HG03103 (cell line): ENCODE measurements at regions not wholly inside any gene's neighbourhood (a gene's known extent, or its start where the extent isn't known, plus 50 kb on each side); places are given as distances from the start of the nearest gene placed in this dataset.
"Not testable (repeated sequence)": the region's sequence is repeated elsewhere in the genome, so short reads cannot be mapped to it uniquely, and the experiment has no call there.

ENCODE experiments used
- ATAC-seq: cut with Tn5 transposase; IDR thresholded peaks from one replicate; pipeline ENCODE4 v1.9.1; 2021; ENCODE audit warnings: low read depth; ENCODE audit not compliant: unreplicated experiment

DNA sequence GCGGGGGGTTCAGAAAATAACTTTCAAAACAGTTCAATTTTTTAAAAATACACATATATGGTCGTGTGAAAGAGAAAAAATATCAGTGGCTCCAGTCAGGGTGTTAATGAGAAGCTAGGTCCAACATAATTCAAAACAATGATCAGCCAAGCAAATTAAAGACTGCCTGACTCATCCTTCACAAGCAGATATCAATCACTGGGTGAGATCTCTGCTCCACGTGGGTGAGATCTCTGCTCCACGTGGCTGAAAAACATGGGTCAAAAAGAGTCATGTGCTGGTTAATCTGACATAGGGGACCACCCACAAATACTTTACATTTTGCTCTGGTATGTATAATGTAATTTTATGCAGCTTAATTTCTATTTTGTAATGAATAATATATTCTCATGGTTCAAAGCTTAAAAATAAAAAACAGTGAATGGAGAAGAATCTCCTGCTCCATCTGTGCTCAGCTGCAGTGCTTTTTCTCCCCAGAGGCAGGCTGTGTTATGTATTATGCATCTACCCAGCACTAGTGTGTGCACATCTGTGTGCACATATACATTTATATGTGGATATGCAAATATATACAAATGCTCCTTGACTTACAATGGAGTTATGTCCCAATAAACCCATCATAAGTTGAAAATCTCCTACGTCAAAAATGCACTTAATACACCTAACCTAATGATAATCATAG is 93.1 kb upstream of the S1PR3 start:
- no peak for ATAC-seq

GRCh38 chr9:88905506-88905905 is 85.8 kb upstream of the S1PR3 start:
- no peak for ATAC-seq

GRCh38 chr9:88915916-88916315 is 75.4 kb upstream of the S1PR3 start:
- ATAC-seq: no peak

DNA sequence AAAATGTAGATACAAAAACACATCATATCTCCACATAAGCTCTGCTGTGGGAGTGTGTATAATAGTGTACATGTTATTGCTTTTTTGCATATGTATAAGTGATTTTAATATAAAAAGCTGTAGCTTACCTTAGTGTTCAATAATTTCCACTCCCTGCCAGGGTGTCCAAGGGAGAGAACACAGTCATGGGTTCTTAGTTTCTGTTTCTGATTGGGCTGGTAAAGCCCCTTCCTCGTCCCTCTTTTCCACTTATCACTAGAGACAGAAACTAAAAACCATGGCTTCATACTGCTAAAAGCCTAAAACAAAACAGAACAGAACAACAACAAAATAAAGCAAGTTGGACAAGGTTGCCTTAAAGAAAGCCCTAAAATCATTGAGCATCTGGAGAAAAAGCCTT is 74.4 kb upstream of the S1PR3 start:
- no peak for ATAC-seq

- ATAC-seq: no peak
Observed at GRCh38 chr9:88917375-88917774, 73.9 kb upstream of the S1PR3 start.

GRCh38 chr9:88918537-88918936 is 72.7 kb upstream of the S1PR3 start:
- ATAC-seq: not testable (repeated sequence)

DNA sequence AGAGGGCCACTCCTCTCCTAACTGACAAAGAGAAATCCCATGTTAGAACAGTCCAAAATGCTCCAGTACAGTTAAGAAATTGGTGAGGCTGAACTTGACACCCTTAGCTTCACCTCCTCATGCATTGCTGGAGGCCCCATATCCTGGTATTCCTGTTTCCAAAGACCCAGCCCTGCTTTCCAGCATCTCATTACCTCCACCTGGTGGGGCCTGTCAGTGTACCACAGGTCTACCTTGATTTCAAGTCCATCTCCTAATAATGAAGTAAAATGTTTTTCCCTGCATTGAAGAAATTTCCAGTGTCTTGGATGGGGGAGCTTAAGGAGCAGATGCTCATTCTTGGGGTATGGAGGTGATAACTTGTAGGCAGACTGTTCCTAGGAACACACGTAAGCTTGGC is 70.6 kb upstream of the S1PR3 start:
- ATAC-seq: no peak

GRCh38 chr9:88922091-88922490 is 69.2 kb upstream of the S1PR3 start:
- peak; percentile 82 for ATAC-seq

GRCh38 chr9:88923092-88923491 is 68.2 kb upstream of the S1PR3 start:
- ATAC-seq: no peak

GRCh38 chr9:88923653-88924288 is 67.5 kb upstream of the S1PR3 start:
- no peak for ATAC-seq

DNA sequence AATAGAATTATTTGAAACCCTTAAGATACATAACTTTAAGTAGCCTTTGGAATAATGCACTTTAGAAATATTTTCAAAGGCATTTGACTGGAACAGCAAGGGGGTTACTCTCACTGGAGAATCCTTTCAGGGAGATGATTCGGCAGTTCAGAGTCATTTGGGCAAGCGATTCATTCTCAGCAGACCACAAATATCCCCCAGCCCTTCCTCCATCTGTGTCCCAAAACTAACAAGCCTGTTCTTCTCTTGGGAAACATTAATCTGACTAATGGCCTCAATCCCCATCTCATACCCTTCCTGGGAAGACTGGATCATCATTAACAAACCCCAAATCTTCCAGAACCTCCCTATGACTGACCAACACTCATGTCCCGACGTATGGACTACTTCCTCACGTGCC is 65.8 kb upstream of the S1PR3 start:
- no peak for ATAC-seq

- peak; percentile 5 for ATAC-seq
Observed at GRCh38 chr9:88926781-88927505, 64.3 kb upstream of the S1PR3 start.

DNA sequence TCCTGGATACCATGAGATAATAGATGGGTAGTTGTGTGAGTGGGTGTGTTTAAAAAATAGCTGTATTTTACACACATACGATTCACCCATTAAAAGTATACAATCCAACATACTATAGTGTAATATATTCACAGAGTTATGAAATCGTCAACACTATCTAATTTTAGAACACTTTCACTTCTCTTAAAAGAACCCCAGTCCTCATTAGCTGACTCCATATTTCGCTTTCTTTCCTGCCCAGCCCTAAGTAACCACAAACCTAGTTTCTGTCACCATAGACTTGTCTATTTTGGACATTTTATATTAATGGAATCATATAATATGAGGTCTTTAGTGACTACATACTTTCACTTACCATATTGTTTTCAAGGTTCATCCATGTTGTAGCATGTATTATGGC is 63.8 kb upstream of the S1PR3 start:
- ATAC-seq: peak; percentile 90

GRCh38 chr9:88930716-88931115 is 60.6 kb upstream of the S1PR3 start:
- no peak for ATAC-seq

DNA sequence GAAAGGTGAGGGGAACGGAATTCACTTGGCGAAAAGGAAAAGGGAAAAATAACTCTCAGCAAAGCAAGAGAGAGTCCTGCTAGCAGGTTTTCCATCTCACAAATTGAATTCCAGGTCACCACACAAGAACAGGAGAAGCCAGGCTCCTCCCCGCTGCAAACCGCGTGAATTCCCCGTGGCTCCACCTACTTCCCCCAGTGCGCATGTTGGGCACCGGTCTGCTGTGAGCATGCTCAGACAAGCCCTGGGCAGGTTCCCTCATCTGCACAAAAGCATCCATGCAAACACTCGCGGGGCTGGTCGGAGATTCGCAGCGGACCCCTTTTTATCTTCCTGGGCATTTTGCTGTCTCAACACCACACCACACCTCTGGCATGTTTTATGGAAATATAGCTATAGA is 58.5 kb upstream of the S1PR3 start:
- ATAC-seq: no peak

GRCh38 chr9:88933607-88934379 is 57.5 kb upstream of the S1PR3 start:
- ATAC-seq: no peak

- no peak for ATAC-seq
Observed at GRCh38 chr9:88934876-88935535, 56.3 kb upstream of the S1PR3 start.

GRCh38 chr9:88936132-88936531 is 55.1 kb upstream of the S1PR3 start:
- no peak for ATAC-seq

GRCh38 chr9:88936668-88937067 is 54.6 kb upstream of the S1PR3 start:
- no peak for ATAC-seq

DNA sequence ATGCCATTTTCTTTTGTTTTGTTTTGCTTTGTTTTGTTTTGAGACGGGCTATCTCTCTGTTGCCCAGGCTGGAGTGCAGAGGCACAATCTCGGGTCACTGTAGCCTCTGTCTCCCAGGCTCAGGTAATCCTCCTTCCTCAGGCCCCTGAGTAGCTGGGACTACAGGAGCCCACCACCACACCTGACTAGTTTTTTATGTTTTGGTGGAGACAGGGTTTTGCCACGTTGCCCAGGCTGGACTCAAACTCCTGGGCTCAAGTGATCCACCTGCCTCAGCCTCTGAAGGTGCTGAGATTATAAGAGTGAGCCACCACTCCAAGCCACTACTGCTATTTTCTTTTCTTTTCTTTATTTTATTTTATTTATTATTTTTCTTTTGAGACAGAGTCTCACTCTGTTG is 54.0 kb upstream of the S1PR3 start:
- ATAC-seq: no peak

GRCh38 chr9:88938189-88938588 is 53.1 kb upstream of the S1PR3 start:
- ATAC-seq: no peak
